Coronary artery (tissue), 2 donors: ENCODE measurements at regions not wholly inside any gene's neighbourhood (a gene's known extent, or its start where the extent isn't known, plus 50 kb on each side); places are given as distances from the start of the nearest gene placed in this dataset.

Source experiments
- DNase-seq: peaks from one replicate; pipeline ENCODE4 v3.0.0-alpha.2; 2017; ENCODE audit warnings: low spot score
- H3K27ac ChIP-seq, 2 donors: fragments of 200-600 bp; sonication (generic); one replicate each; pipeline ENCODE4 v1.5.1; 2016 to 2019
- H3K4me3 ChIP-seq: fragments of 200-600 bp; sonication (generic); 2 replicates; pipeline ENCODE4 v1.5.1; 2016; ENCODE audit warnings: mild to moderate bottlenecking, moderate library complexity
- TF ChIP-seq, protein P1 (sequence below): fragments of 200-600 bp; sonication (generic); IDR thresholded peaks from one replicate; pipeline ENCODE4 v1.5.1; 2019; ENCODE audit warnings: antibody characterized with exemption

DNA sequence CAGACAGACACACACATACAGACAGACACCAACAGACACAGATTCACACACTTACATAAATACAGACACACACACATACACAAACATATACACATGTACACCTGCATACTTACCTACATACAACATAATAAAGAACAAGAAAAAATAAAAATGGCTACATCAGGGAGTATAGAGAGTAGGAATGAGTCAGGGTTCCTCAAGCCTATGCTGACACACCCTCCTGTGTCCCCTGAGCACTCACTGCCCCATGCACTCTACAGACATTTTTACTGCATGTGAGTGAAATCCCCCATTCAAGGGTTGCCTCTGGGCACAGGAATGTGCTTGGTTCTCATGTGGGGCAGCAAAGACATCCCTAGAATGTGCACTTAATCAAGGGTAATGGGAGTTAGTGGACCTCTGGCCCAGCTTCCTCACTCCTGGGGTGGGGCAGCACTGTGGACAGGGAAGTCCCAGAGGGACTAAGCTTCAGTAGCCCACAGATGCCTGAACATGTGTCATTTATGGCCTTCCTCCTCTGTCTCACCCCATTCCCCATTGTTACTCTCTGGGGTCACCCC is 185.9 kb upstream of the FOXA2 start:
- TF ChIP-seq, protein P1, sequence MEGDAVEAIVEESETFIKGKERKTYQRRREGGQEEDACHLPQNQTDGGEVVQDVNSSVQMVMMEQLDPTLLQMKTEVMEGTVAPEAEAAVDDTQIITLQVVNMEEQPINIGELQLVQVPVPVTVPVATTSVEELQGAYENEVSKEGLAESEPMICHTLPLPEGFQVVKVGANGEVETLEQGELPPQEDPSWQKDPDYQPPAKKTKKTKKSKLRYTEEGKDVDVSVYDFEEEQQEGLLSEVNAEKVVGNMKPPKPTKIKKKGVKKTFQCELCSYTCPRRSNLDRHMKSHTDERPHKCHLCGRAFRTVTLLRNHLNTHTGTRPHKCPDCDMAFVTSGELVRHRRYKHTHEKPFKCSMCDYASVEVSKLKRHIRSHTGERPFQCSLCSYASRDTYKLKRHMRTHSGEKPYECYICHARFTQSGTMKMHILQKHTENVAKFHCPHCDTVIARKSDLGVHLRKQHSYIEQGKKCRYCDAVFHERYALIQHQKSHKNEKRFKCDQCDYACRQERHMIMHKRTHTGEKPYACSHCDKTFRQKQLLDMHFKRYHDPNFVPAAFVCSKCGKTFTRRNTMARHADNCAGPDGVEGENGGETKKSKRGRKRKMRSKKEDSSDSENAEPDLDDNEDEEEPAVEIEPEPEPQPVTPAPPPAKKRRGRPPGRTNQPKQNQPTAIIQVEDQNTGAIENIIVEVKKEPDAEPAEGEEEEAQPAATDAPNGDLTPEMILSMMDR = no peak
- Histone ChIP-seq H3K4me3 (no peak overlapping the region), H3K27ac (no peak overlapping the region)
- DNase-seq = no peak

DNA sequence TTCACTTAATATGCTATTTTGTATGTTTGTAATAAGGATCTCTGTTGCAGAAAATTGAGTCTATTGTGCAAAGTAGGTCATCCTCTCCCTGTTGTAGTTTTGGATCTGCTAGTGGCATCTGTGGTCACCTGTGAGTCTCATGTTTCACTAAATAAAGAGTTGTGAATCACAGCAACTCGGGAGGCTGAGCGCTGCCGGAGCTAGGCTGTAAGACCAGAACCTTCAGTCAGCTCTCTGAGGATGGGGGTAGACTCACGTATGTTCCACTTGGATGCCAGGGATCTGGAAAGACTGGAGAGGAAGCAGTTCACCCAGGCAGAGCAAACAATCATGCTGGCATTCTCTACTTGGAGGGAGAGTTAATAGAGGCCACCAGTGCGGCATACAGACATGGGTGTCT is 187.3 kb upstream of the FOXA2 start:
- TF ChIP-seq, protein P1 = no peak
- no peak for DNase-seq
- Histone ChIP-seq H3K27ac (no peak overlapping the region), H3K4me3 (no peak overlapping the region)

DNA sequence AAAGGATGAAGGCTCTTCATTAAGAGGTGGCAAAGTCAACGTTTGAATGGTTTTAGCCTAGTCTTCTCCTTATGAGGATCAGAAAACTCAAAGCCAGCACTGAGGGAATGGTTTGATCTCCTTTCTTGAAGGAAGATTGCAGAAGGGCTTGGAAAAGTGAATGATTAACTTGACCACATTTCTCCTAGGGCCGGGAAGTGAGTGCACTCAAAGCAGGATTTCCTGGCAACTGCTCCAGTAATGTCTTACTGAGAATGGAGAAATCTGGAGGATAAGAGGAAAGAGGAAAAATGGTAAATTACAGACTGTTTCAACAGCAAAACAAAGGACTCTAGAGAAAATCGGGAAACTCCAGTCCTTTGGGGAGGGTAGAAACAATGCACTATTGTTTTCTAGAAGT is 189.0 kb upstream of the FOXA2 start:
- no peak overlapping the region for H3K4me3 ChIP-seq
- H3K27ac ChIP-seq = no peak overlapping the region
- TF ChIP-seq, protein P1 = no peak
- no peak for DNase-seq

DNA sequence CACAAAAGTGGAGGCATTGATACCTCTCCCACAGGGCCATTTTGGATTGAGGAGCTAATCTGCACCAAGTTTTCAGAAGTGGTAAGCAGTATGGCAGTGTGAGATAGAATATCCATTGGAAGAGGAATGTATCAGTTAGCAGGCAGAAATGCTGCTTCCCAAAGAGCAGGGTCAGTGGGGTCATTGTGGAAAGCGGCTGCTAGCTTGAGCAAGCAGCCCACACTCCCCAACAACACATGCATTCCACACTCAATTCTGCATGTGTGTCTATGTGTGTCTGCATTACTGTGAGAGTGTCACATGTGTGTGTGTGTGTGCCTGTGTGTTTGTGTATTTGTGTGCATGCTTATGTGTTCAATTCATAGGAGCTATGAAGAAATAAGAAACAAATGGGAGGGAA is 190.9 kb upstream of the FOXA2 start:
- TF ChIP-seq, protein P1 = no peak
- no peak for DNase-seq

DNA sequence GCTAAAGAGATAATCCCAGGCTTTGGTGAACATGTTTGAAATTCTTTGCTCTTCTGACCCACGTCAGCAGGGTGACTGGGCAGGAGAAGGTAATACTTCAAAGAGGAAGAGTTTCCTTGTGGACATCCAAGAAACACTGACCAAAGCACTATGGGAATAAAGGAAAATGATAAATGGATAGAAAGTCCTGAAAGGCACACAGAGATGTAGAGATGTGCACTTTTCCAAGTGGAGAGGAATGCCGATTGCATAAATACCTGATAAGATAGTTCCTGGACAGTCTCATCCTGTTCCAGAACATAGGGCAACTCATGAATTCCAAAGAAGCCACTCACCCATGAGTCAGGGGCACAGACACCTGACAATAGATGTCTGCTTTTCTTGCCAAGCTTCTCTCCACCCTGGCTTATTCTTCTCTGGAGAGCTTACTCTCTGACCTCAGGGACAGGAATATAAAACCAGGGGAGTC is 191.3 kb upstream of the FOXA2 start:
- no peak overlapping the region for H3K27ac ChIP-seq
- DNase-seq = no peak
- no peak overlapping the region for H3K4me3 ChIP-seq
- TF ChIP-seq, protein P1 = no peak

More for the DNA sequence above, 190.9 kb upstream of the FOXA2 start:
- Histone ChIP-seq H3K27ac (no peak overlapping the region), H3K4me3 (no peak overlapping the region)

DNA sequence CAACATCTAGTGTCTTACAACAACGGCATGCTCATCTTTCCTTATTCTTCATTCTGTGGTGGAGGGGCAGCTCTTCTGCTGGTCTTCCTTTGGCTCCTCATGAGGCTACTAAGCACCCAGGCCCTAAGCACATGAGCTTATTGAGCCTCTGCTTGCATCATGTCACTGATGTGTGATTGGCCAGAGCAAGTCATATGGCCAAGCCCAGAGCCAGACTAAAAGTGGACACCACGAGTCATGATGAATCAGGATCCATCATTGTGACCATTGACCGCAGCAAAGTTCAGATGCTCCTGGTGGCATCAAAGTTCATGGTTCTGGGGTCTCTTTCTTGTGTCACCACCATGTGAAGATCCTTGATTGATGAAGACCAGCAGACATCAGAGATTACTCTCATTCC is 192.0 kb upstream of the FOXA2 start:
- TF ChIP-seq, protein P1 = no peak
- H3K4me3 ChIP-seq = no peak overlapping the region
- no peak overlapping the region for H3K27ac ChIP-seq
- DNase-seq = no peak

DNA sequence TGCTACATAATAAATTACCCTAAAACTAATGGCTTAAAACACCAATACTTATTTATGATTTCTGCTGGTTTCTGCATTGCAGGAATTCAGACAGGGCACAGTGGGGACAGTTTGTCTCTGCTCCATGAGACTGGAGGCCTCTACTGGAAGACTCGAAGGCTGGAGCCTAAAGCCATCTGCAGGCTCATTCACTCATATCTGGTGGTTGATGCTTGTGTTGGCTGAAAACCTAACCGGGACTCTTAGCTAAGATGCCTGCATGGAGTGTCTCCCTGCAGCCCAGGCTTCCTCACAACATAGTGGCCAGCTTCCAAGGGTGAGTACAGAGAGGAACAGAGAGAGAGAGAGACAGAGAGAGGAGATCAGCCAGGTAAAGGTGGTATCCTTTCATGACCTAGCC is 195.5 kb upstream of the FOXA2 start:
- no peak overlapping the region for H3K4me3 ChIP-seq
- no peak for DNase-seq
- TF ChIP-seq, protein P1 = no peak
- H3K27ac ChIP-seq = no peak overlapping the region
